HS-27A (cell line): ENCODE measurements at regions not wholly inside any gene's neighbourhood (a gene's known extent, or its start where the extent isn't known, plus 50 kb on each side); places are given as distances from the start of the nearest gene placed in this dataset.
A peak's percentile ranks its signal among the peaks of the same experiment; 100 is the strongest.

Source experiments
- DNase-seq: peaks from one replicate; pipeline ENCODE4 v3.0.0-alpha.2; 2012; ENCODE audit warnings: low read depth, missing footprints

DNA sequence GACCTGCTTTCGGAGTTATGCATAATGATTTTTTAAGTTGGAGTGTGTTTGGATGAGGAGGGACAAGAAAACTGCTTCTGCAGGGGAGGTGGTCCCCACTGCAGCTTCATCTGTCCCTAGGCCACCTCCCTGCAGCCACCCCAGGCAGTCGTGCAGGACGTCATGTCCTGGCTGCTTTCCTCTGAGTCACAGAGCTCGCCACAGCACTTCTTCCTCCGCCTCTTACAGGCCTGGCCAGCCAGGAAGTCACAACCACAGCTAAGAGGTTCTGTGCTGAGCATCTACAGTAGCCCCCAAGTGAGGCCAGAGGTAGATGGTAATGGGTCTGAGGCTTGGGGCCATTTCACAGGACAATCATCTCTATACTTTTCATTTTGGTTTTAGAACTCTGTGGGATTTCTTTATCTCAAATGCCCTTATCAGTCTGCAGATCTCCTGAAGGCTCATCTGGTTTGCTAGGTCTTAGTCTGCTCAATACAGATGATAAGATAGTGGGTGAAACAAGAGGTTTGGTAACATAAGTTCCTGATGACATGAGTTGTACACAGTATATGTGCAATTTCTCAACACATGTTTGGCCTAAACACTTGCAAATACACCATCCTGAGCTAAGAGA, 106.4 kb downstream of the ARF6 start:
- peak; percentile 74 for DNase-seq

DNA sequence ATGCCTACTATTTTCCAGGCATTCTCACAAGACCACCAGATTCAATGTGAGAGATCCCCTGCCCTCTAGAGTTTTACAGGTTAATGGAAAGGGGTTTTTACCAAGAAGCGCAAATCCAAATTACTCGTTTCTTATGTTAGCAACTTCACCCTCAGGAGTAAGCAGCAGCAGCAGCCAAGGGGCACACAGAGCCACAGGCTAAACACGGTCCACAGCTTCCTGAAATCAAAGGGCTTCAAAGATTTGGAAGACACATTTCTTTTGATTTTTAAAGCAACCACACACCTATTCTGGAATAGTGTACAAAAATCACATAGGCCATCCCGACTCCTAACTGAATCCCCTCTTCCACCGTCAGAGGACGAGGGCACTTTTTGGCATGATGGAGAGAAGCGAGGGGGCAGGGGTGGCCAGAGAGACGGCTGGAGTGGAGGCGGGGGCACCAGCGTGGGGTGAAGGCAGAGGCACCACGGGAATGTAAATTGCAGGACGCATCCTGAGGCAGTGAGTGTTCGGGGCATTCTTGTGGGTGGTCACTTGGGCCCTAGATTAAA, 107.0 kb downstream of the ARF6 start:
- no peak for DNase-seq

DNA sequence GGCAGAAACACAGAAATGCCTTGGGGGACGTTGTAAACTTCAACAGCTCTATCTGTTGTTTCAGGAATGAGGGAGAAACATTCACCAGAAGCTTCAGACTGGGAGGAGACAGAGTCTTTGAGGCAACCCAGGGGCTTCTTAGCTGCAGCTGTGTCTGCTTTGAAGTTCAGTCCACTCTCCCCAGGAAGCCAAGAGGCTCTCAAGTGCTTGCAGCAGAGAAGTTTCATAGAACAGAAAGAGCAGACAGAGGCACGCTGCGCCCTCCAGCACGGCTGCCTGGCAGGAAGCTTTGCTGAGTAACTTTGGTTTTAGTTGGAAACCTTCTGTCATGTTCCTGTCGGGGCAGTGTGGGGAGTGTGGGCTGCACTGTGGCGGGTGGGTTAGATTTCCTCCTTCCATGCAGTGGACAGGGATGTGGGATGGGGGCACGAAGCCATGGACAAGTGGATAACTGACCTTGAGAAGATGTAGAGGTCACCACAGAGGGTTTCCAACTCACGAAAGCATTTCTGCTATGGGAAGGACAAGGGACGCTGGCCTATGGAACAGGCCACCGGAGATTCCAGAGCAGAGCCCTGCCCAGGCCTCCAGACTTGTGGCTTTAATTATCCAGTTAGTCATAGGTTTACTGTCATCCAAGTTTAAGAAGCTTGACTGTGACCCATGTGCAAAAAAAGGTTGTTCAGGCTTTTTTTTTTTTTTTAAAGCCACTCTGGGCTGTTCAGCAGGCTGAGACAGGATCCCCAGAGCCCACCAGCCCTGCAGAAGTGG, 107.7 kb downstream of the ARF6 start:
- peak; percentile 94 for DNase-seq

DNA sequence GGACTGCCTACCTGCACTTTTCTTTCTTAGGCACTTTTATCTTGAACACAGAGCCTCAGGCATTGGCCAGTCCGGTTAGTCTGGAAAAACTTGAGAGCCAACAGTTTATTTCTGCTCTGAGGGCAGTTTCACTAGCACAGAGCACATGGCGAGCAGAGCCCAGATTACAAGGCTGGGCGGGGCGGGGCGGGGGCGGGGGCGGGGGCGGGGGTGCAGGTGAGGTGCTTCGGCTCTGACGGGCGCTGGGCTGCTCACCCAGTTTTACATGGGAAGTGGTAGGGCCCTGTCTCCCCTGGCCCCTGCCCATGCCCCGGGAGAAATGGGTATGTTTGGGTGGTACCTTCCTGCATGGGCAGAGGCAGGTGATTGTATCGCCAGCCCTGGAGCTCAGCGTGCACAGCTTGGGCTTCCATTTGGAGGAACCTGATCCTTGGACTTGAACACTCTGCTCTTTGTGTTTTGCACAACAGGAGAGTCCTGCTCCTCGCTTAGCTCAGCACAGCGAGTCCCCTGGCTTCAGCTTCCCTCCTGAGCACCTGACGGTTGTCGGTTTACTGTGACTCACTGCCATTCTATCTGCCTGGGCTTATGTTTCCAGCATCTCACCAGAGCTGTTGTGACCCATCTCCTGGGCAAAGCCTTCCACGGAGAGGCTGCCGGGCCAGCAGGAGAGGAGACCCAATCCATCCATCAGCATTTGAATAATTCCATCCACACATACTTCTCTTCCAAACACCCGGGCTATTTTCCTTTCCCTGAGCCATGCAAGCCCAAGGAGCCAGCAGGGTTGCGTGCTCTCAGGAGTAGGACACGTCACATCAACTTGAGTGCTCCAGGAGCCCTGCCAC, 108.5 kb downstream of the ARF6 start:
- peak; percentile 89 for DNase-seq

DNA sequence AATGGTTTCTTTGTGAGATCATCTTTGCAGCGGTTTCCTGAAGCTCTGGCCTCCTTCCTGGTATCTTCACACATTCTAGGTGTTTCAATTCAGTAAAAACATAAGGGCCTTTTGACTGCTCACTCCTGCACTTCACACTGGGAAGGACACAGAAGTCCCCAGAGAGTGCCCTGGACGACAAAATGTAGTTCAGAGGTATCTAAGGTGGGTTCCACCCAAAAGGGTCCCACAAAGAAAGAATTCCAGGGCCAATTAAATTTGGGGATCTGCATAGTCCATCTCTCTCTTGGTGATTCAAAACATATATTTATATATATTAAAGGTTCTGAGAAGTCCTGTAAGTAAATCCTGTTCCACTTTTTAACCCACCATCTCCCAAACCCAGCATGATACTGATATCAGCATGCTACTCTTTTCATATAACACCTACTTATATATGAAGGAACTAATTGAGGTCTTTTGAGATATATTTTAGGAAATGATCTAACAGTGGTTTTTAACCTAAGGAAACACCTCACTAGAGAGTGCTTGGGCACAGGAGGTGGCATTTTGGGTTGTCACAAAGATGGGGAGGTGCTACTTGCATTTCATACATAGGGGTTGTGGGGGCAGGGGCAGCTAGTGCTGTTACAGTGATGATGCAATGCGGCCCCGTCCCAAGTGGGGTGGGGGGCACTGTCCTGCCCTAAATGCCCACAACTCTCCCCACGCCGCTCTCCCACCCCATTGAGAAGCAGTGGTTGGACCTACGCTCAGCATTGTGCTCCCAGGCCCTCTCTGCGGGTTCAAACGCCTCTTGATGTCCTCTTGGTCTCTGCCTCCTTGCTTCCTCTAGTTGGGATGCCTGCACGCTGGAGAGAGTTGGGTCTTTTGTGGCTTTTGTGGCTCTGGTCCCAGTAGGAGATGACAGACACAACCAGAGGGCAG, 109.4 kb downstream of the ARF6 start:
- DNase-seq = peak; percentile 70

DNA sequence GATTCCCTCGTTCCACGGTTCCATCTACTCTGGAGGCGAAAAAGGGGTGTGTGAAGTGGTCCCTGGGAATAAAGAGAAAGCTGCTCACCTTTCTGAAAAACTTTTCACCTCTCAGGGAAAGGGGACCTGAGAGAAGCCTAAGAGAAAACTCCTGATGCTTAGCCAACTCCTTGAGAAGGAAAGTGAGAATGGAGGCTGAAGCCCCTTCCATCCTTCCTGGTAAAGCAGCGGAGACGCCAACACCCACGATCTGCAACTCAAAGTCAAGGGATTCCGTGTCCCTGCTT, 110.0 kb downstream of the ARF6 start:
- DNase-seq = no peak

DNA sequence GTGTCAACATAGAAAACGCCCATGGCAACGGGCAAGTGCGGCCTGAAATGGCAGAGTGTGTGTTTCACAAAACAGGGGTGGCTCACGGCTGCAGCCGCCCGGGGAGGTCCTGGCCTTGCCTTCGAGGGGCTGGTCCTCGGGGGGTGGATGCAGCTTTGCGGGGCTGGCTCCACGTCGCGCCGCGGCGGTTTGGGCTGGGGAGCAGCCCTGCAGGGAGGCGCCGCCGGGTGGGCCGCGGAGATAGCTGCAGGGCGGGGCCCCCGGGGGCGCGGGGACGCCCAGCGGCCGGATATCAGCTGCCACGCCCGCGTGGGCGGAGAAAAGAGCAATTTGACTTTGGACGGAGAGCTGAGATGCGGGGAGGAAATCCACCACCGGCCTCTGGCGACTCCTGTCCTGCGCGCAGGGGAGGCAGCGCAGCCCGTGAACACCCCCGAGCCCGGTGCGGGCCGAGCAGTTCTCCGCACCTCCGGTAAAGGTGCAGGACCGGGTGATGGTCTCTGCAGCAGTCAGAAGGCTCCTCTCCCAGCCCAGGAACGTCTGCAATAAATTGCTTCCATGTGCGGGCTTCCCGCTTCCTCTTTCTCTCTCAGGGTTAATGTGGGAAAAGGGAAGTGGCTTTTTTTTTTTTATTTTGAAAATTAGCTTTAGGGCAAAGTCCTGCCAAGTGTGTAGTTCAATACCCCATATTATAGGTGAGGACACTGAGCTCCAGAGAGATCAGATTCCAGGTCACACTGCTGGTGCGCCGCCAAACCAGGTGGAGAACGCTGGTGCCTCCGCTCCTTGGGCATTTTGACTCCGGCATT, 110.5 kb downstream of the ARF6 start:
- DNase-seq = peak; percentile 74

DNA sequence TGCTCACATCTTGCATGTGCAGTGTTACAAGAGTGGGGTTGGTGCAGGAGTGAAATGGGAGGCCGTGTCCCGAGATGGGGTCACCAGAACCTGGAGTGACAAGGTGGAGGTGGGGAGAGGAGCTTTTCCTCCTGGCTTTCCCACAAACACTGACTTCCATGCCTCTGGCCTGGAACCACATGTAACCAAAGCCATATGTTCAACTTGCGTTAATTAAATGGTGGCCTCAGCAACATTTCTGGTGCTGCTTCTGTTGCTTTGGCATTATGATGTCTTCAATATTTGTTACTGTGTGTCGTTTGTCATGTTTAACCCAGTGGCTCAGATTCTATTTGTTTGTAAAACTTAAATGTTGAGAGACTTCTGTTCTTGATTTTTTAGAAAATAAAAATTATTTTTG, 110.2 kb downstream of the VCPKMT start:
- no peak for DNase-seq

DNA sequence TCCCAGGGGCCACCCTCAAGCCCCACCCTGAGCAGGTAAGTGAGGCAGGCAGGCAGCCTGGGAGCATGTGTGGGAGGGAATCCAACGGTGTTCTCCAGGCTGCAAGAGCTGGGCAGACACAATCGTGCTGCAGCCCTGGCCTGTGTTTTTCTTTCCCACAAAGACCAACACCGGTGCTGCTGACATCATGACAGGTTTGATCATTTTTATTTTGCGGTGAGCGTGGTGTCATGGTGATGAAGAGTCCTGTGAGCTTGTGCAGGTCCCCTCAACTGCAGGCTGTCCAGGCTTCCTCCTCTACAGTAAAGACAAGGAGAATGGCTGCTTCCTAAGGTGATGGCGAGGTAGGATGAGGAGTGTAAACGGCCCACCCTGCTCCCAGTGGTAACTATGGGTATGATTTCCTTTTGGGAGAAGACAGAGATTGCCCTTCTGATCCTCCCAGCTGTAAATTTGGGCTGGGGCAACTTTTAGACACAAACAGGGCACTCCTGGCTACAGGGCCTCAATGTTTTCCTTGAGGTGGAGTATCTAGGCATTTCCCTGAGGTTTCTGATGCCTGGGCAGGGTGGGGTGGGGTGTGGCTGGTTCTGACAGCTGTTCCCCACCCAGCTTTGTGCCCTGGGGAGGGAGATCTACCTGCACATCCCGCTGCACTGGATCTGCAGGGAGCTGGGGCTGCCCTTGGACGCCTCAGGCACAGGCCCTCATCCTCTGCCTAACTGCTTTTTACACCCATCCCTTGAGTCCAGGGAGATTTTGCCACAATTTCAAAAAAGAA, 109.1 kb downstream of the VCPKMT start:
- DNase-seq = no peak

DNA sequence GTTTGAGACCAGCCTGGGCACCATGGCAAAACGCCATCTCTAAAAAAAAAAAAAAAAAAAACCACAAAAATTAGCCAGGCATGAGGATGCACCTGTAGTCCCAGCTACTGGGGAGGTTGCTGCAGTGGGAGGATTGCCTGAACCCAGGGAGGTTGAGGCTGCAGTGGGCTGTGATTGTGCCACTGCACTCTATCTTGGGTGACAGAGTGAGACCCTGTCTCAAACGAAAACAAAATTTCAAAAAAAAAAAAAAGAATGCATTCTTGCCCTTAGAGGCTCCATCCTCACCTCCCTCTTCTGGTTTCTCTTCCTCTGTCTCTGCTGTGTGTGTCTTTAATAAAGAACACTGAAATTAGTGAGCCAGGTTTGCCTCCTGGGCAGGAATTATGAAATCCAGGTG, 107.8 kb downstream of the VCPKMT start:
- DNase-seq = no peak

DNA sequence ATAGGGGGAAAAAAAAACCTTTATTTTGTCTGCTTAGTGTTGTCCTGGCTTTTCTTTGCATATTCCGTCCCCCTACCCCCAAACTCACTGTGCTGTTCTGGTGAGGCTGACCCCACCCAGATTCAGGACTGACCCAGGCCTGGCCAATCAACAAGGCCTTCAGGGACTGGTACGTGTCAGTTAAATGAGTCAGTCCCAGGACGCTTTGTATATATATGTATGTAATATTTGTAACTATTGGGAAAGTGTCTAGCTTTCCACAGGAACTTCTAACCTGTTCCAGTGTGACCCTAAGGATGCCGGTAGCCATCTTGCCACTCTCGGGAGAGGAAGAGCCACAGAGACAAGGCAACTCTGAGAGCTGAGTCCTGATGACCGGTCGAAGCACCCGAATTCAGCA, 107.4 kb downstream of the VCPKMT start:
- no peak for DNase-seq

DNA sequence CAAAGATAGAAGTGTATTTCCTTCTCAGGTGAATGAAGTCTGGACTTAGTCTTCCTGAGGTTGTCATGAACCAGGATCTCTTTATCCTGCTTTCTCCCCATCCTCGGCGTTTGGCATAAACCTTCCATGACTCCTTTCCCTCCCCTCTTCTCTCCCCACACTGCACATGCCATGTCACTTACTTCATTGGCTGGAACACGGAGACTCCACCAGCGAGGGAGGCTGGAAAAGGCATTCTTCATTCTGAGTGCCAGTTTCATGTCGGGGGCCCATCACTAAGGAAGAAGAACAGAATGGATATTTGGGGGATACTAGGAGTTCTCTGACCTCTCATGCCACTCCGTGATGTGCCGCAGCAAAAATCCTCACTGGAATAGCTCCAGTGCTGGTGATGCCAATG, 105.6 kb downstream of the VCPKMT start:
- DNase-seq = no peak

DNA sequence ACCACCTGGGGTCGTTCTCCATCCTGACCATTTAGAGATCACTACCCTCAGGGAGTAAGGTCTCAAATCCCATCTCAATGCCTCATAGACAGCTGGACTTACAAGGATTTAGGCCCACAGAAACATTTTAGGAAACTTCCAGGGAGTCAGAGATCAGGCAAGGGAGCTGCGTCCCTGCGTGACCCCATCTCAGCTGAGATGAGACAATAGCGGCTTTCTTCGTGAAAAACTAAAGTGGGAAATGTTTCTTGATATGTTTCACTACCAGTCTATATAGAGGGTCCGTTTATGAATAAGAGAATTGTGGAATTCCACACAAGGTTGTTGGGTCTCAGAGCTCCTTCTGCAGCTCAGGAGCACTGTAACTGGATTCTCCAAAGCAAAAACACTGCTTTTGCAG, 105.1 kb downstream of the VCPKMT start:
- DNase-seq = no peak

DNA sequence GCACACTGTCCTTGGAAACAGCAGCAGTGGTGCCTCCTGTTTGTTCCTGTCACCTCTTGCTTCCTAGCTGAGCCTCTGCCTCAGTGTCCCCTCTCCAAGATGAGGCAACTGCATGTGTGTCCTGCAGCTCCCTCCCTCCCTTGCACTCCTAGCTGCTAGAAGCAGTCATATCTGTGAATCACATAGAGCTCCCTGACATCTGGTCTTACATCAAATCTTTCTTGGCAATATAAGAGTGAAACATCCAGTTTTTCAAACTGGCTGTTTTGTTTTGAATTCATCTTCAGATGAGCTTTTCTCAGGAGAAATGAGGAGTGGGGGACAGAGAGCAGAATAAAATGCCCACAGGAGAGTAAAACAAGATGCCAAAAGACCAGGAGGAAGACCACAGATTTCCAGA, 103.7 kb downstream of the VCPKMT start:
- DNase-seq = no peak

DNA sequence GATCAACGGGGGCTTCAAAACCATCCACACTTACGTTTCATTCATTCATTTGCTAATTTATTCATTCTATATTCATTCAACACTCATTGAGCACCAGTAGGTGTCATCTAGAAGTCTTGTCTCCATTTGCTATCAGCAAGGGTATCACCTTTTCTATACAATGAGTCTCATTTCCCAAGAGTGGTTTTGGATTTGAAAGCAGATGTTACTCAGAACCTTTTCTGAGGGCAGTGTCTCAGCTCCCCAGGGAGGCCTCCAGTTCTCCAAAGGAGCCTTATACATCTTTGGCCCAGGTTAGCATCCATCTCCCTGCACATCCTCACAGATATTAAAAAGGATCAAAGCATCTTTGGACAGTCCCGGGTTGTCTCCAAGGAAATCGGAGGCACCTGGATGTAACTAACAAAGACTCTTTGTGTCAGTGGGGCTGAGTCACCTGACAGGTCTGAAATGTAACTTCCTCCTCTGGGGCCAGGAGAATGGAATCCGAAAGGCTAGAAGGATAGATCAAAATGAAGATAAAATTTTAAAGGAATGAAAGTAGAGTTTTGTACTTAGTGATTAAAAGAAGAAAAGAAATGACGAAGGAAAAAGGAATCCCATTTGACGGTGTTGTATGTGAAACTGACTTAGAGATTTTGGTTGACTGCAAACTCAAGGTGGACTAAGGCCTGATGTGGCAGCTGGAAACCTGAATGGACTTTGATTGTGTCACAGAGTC, 103.0 kb downstream of the VCPKMT start:
- no peak for DNase-seq

DNA sequence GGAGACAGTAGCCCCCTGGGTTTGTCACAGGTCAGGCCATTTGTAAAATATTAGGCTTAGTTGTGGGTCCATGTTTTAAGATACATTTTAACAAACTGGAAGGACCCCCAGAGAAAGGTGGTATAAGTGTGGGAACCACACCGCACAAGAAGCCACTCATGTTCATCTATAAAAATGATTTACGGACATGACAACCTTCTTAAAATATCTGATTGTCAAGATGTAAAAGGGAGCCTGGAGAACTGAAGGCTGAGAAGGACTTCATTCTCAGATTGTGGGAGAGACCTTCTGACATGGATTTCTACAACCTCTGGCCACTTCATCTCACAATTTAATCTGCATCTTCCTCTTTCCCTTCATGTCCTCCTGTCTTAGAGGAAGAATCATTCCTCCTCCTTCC, 102.4 kb downstream of the VCPKMT start:
- DNase-seq = no peak

DNA sequence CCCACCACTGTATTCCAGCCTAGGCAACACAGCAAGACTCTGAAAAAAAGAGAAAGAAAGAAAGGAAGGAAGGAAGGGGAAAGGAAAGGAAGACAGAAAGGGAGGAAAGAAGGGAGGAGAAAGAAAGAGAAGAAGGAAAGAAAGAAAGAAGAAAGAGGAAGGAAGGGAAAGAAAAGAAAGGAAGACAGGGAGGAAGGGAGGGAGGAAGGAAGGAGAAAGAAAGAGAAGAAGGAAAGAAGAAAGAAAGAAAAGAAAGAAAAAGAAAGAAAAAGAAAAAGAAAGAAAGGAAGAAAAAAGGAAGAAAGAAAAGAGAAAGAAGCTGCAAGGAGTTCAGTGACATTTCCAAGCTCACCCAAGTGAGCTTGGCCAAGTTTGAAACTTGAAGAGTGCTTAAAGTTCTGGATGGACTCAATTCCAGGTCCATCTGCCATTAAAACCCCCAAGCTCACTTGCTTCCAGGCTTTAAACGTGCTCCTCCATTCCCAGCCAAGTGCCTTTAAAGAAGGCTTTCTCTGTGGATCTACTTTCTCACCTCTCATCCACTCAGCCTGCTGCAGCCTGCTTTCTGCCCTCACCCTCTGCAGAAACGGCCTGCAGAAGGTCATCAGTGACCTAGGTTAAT, 101.5 kb downstream of the VCPKMT start:
- DNase-seq = no peak

DNA sequence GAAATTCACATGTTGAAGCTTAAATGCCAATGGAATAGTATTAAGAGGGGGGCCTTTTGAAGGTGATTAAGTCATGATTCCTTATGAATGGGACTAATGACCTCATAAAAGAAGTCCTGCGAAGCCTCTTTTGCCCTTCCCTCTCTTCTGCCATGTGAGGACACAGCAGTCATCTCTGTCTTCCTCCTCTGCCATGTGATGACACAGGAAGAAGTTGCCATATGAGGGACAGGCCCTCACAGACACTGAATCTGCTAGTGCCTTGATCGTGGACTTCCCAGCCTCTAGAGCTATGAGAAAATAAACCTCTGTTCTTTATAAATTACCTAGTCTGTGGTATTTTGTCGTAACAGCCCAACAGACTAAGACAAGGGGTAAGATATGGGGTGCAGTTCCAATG, 100.7 kb downstream of the VCPKMT start:
- no peak for DNase-seq
